Peyer's patch (tissue), 4 donors: ENCODE measurements at regions not wholly inside any gene's neighbourhood (a gene's known extent, or its start where the extent isn't known, plus 50 kb on each side); places are given as distances from the start of the nearest gene placed in this dataset.

Source experiments
- DNase-seq, 3 donors: peaks; one replicate each; pipeline ENCODE4 v3.0.0-alpha.2; 2017 to 2019
- H3K27ac ChIP-seq, 4 donors: fragments of 200-600 bp; sonication (generic); one replicate each; pipeline ENCODE4 v1.5.1; 2016 to 2019
- H3K27me3 ChIP-seq, 2 donors: fragments of 200-600 bp; sonication (generic); one replicate each; pipeline ENCODE4 v1.5.1; 2019
- H3K36me3 ChIP-seq, 3 donors: fragments of 200-600 bp; sonication (generic); one replicate each; pipeline ENCODE4 v1.5.1; 2016 to 2019
- H3K4me1 ChIP-seq, 4 donors: fragments of 200-600 bp; sonication (generic); one replicate each; pipeline ENCODE4 v1.5.1; 2016 to 2019
- H3K4me3 ChIP-seq, 4 donors: fragments of 200-600 bp; sonication (generic); 1 replicate in 3 of 4; 2 replicates in 1 of 4; pipeline ENCODE4 v1.5.1; 2016 to 2019; ENCODE audit warnings: mild to moderate bottlenecking in 1 of 4
- H3K9me3 ChIP-seq, 4 donors: fragments of 200-600 bp; sonication (generic); one replicate each; pipeline ENCODE4 v1.5.1; 2016 to 2019; ENCODE audit warnings: mild to moderate bottlenecking in 1 of 4
- POLR2A ChIP-seq, 2 donors: fragments of 450-650 bp; IDR thresholded peaks; one replicate each; pipeline ENCODE4 v1.5.1; 2017; ENCODE audit warnings: antibody characterized with exemption in 2 of 2, mild to moderate bottlenecking in 2 of 2, moderate library complexity in 2 of 2
- TF ChIP-seq, protein P1 (sequence below), 6 experiments: fragments of 450-650 bp in 4 of 6; fragments of 200-600 bp in 2 of 6; sonication (generic) in 1 of 6; IDR thresholded peaks; one replicate each; pipeline ENCODE4 v1.5.1; 2017 to 2019; ENCODE audit warnings: antibody characterized with exemption in 6 of 6, mild to moderate bottlenecking in 3 of 6, moderate library complexity in 1 of 6

DNA sequence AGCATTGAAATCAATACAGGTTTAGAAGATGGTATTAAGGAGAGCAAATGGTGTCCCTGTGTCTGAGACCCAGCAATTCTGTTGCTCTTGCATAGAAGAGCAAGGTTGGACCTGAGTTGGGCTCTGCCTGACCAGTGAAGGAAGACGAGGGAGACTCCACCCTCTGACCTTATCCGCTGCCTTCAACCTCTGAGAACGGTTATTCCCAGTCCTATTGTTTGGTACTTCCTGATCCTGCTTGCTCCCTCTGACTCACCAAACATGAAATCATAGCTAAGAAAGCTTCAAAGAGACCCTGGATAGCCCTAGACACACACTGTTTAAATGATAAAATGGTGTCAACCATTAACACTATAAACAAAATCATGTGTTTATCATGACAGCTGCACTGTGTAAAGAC lies 218.5 kb downstream of the PLK2 start:
- Histone ChIP-seq H3K36me3 (no peaks in the 10 kb centered on the region), H3K9me3 (no peaks in the 10 kb centered on the region), H3K27me3 (no peaks in the 10 kb centered on the region), H3K4me3 (no peak overlapping the region), H3K27ac (peak overlapping the region in 1 of 4 donors; percentile 28), H3K4me1 (no peaks in the 10 kb centered on the region)
- no peak for DNase-seq
- TF ChIP-seq, protein P1, sequence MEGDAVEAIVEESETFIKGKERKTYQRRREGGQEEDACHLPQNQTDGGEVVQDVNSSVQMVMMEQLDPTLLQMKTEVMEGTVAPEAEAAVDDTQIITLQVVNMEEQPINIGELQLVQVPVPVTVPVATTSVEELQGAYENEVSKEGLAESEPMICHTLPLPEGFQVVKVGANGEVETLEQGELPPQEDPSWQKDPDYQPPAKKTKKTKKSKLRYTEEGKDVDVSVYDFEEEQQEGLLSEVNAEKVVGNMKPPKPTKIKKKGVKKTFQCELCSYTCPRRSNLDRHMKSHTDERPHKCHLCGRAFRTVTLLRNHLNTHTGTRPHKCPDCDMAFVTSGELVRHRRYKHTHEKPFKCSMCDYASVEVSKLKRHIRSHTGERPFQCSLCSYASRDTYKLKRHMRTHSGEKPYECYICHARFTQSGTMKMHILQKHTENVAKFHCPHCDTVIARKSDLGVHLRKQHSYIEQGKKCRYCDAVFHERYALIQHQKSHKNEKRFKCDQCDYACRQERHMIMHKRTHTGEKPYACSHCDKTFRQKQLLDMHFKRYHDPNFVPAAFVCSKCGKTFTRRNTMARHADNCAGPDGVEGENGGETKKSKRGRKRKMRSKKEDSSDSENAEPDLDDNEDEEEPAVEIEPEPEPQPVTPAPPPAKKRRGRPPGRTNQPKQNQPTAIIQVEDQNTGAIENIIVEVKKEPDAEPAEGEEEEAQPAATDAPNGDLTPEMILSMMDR (IDR thresholded peaks at IDR 0.05), result no peak
- no peak for TF ChIP-seq POLR2A (IDR thresholded peaks at IDR 0.05)

DNA sequence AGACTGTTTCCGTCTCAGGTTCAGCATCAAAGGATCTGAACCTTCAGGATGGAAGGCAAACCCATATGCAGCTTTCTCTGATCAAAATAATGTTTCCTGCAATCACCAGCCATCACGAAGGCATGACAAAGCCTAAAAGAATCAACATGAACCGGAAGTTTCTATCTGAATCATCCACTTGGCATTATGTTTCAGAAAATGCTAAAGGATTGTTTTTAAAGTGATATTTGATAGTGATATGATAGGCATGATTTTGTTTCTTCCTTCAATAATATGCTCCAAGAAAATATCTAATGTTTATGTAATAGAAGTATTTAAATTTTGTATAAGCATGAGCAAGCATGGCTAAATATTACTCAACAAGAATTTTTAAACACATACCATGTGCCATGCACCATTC lies 219.6 kb downstream of the PLK2 start:
- Histone ChIP-seq H3K9me3 (no peaks in the 10 kb centered on the region), H3K4me3 (no peak overlapping the region), H3K36me3 (no peaks in the 10 kb centered on the region), H3K27ac (peak overlapping the region in 1 of 4 donors; percentile 12), H3K27me3 (no peaks in the 10 kb centered on the region), H3K4me1 (no peaks in the 10 kb centered on the region)
- no peak for DNase-seq
- TF ChIP-seq, protein P1 (IDR thresholded peaks at IDR 0.05), result no peak
- no peak for TF ChIP-seq POLR2A (IDR thresholded peaks at IDR 0.05)

DNA sequence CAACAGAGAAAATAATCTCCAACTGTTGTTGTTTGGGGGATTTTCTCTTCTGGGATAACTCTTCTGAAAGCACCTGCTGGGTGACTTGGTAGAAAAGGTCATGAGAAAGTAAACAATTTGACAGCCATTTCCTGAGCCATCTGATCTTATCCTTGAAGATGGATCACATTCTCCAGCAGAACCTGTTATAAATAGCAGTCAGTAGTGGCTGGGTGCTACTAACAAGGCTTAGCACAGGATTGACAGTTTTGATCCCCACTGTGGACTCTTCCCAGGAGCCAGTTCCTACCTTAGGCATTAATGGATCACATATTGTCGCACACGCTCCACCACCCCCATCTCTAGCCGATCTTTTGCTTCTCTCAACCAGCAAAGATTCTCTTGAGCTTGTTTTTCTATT lies 220.2 kb downstream of the PLK2 start:
- H3K4me3 ChIP-seq, result no peak overlapping the region
- TF ChIP-seq, protein P1 (IDR thresholded peaks at IDR 0.05), result no peak
- no peak for TF ChIP-seq POLR2A (IDR thresholded peaks at IDR 0.05)
- no peaks in the 10 kb centered on the region for H3K9me3 ChIP-seq
- no peak for DNase-seq
- no peaks in the 10 kb centered on the region for H3K27me3 ChIP-seq
- H3K27ac ChIP-seq, result no peak overlapping the region
- no peaks in the 10 kb centered on the region for H3K4me1 ChIP-seq
- H3K36me3 ChIP-seq, result no peaks in the 10 kb centered on the region

DNA sequence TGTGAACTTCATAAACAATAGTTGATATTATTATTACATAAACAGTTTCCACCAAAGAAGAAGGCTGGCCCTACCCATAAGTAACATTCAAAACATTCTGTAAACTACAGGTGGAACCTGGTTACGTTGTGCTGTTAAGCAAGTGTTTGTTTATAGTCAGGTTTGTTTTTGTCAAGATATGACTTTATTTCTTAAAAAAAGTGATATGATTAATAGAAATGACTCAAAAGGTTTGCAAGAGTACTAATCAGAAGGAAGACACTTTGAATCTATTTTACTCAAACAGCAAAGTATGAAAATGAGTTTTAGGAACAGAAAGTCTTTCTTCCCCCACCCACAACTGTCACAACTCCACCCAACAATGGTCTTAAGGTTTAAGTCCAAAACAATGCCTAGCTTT lies 220.8 kb downstream of the PLK2 start:
- Histone ChIP-seq H3K27ac (no peak overlapping the region), H3K27me3 (no peaks in the 10 kb centered on the region), H3K4me3 (no peak overlapping the region), H3K4me1 (no peaks in the 10 kb centered on the region), H3K36me3 (no peaks in the 10 kb centered on the region), H3K9me3 (no peaks in the 10 kb centered on the region)
- no peak for DNase-seq
- TF ChIP-seq, protein P1 (IDR thresholded peaks at IDR 0.05), result no peak
- no peak for TF ChIP-seq POLR2A (IDR thresholded peaks at IDR 0.05)

DNA sequence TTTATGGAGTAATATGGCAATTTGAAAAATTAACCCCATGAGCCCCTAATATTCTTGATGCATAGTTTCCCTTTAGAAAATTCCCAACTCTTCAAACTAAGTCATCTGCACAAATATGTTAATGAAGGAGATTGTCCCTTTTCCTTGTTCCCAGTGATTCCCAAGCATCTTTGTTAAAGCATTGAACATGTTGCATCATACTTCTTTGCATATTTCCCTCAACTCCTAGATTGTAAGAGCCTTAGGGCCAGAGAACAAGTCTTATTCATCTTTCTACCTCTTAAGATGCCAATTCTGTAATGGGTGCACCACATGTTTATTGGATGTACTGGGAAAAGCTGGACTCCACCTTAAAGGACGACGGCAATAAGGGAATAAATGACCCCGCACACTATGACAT lies 223.4 kb downstream of the PLK2 start:
- no peaks in the 10 kb centered on the region for H3K27me3 ChIP-seq
- TF ChIP-seq POLR2A (IDR thresholded peaks at IDR 0.05), result no peak
- TF ChIP-seq, protein P1 (IDR thresholded peaks at IDR 0.05), result no peak
- H3K27ac ChIP-seq, result no peak overlapping the region
- H3K9me3 ChIP-seq, result no peaks in the 10 kb centered on the region
- no peaks in the 10 kb centered on the region for H3K36me3 ChIP-seq
- H3K4me1 ChIP-seq, result no peaks in the 10 kb centered on the region
- no peak overlapping the region for H3K4me3 ChIP-seq
- no peak for DNase-seq

DNA sequence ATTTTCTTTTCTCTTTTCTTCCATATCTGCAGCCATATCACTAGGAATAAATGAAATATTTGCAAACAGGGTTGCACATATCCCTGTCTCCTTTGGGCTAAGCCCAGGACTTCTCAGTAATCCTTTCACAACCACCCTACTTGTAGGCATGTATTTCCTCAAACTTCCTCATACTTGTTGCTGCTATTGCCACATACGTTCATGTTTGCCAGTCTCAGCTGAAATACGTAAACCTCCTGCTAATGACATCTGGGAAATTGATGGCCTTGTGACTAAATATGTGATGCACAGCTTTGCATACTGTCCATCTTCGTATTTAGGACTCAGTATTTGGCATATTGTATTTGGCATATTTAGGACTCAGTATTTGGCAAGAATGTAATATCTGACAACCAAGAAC lies 224.6 kb downstream of the PLK2 start:
- Histone ChIP-seq H3K4me3 (no peak overlapping the region), H3K36me3 (no peaks in the 10 kb centered on the region), H3K4me1 (no peaks in the 10 kb centered on the region), H3K27me3 (no peaks in the 10 kb centered on the region), H3K27ac (no peak overlapping the region), H3K9me3 (no peaks in the 10 kb centered on the region)
- no peak for DNase-seq
- TF ChIP-seq, protein P1 (IDR thresholded peaks at IDR 0.05), result no peak
- TF ChIP-seq POLR2A (IDR thresholded peaks at IDR 0.05), result no peak
